Medulla oblongata (tissue), 1 donor: ENCODE measurements at regions not wholly inside any gene's neighbourhood (a gene's known extent, or its start where the extent isn't known, plus 50 kb on each side); places are given as distances from the start of the nearest gene placed in this dataset.
A peak's percentile ranks its signal among the peaks of the same experiment; 100 is the strongest.

Experiments used
- DNase-seq: peaks from one replicate; pipeline ENCODE4 v3.0.0-alpha.2; 2015; ENCODE audit errors: extremely low spot score

DNA sequence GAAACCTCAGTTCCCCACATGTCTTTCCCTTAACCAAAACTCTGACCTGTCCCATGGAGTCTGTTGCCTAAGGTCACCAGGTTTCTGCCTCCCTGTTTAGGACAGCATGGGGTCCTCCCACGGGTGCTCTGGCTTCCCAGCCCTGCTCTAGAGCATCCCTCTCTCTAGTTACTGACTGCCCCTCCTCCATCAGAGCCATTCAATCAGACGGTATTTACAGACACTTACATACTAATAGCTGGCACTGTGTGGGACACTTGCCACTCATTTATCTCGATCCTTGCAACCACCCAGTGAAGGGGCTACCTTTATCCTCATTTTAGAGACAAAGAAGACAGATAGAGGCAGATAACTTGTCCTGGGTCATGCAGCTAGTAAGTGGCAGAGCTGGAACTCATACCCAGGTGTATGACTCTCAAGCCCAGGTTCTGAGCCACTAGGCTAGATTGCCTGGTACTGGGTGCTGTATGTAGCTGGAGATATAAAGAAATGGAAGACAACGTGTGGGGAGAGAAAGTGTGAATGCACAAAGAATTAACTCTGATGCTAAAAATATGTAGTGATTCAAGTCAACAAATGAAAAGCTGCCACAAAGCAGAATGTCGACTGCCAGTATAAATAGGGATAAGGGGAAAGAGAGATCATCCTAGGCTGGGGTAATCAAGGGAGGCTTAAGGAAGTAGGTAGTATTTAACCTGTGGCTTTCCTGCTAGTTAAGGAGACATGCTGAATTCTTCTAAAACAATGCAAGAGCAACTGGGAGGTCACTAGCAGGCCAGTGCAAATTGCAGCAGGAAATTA is 52.5 kb upstream of the PDE8B start:
- no peak for DNase-seq

DNA sequence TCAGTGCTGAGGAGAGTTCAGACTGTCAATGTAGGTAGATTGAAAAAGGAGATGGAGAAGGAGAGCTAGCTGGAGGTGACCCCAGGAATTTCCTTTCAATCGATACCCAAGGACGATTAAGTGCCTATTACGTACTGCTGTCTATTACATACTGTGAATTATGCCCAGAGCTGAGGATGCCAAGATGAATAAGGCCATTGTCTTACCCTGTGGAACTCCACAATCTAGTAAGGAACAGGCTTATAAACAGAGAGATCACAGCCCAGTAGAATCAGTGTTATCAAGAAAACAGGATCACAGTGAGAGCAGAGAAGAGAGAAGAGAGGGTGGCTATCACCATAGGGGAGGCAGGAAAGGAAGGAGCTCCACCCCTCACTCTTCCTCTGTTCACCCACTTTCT is 54.1 kb upstream of the PDE8B start:
- peak; percentile 49 for DNase-seq

GRCh38 chr5:77155179-77155785 is 55.2 kb upstream of the PDE8B start:
- no peak for DNase-seq

GRCh38 chr5:77152441-77152840 is 58.0 kb upstream of the PDE8B start:
- no peak for DNase-seq

GRCh38 chr5:77151501-77151900 is 59.0 kb upstream of the PDE8B start:
- no peak for DNase-seq

GRCh38 chr5:77146896-77147295 is 59.8 kb upstream of the ZBED3 start:
- no peak for DNase-seq

DNA sequence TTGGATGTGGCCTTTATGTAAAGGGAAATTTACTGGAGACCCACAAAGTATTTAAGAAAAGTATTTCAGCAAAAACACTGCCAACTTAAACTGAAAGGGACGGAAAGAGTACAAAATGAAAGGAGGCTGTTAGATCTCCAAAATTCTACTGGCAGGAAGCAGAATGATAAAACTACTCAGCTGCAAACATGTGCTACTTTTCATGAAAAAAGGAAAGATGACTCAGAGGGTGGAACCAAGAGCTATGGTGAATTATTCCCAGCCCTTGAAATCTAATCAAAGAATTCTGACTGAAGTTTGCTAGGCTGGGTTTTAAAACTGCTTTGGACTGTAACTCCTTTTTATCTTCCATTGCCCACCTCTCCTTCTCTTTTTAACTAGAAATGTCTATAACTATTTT is 58.6 kb upstream of the ZBED3 start:
- no peak for DNase-seq

DNA sequence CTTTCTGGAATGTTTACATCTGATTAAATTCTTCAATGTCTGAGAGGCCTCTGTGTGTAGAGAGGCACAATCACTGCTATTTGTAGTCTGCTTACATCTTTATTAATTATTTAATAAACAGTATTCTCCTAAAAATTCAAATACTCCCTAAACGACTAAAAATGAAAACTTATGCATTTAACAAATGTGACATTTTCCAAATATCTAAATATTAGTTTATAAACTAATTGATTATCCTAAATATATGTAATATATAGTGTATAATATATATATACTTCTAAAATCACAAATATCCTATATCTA is 57.7 kb upstream of the ZBED3 start:
- DNase-seq, result no peak

- DNase-seq, result peak; percentile 91
These were observed 57.1 kb upstream of the ZBED3 start for GRCh38 chr5:77143998-77144836.

- DNase-seq, result no peak
These were observed 53.3 kb upstream of the ZBED3 start for GRCh38 chr5:77140350-77140749.

- peak; percentile 41 for DNase-seq
These were observed 51.9 kb upstream of the ZBED3 start for GRCh38 chr5:77139001-77139400.
